Endothelial cell of umbilical vein (primary cell): ENCODE measurements at regions not wholly inside any gene's neighbourhood (a gene's known extent, or its start where the extent isn't known, plus 50 kb on each side); places are given as distances from the start of the nearest gene placed in this dataset.

Experiments used
- BruUV-seq: library from RNA; stranded (reverse); fragments of 400-500 nt; replicated peaks from 2 replicates; lab custom pipeline; 2021; lab: Mats Ljungman, UMichigan
- CTCF ChIA-PET: fragments of 300-600, 350-600 bp; sonication (Branson Sonifier 250); formaldehyde crosslinking; loops from one replicate; lab custom pipeline; 2021; ENCODE audit warnings: antibody characterized with exemption, inconsistent platforms; lab: Charles Lee
- POLR2A ChIA-PET: fragments of 300-600, 350-600 bp; sonication (Branson Sonifier 250); formaldehyde crosslinking; loops from one replicate; lab custom pipeline; 2021; ENCODE audit warnings: antibody characterized with exemption, inconsistent platforms; lab: Charles Lee
- DNase-seq: peaks from one replicate; pipeline ENCODE4 v3.0.0-alpha.2; 2011; ENCODE audit warnings: low read depth, low spot score
- FAIRE-seq: peaks from 2 replicates; lab custom pipeline; 2011; peaks lifted over from hg19 to GRCh38; lab: Jason Lieb, UNC
- H2AFZ ChIP-seq: 2 replicates; pipeline ENCODE4 v1.6.0; 2012; ENCODE audit warnings: low read depth, low read length, control low read depth, inconsistent platforms
- H3K27ac ChIP-seq: 2 replicates; pipeline ENCODE4 v1.5.1; 2011; ENCODE audit warnings: low read depth, mild to moderate bottlenecking, control low read depth, low read length, moderate library complexity; ENCODE audit not compliant: insufficient read depth
- H3K27me3 ChIP-seq, 2 experiments: 2 replicates each; pipeline versions ENCODE4 v1.6.0 to v1.6.1; 2011; ENCODE audit warnings: low read length in 2 of 2, mixed read lengths in 1 of 2; ENCODE audit not compliant: control insufficient read depth in 2 of 2, insufficient read depth in 2 of 2
- H3K36me3 ChIP-seq, 2 experiments: 2 replicates in 1 of 2; 3 replicates in 1 of 2; pipeline ENCODE4 v1.5.1; 2011; ENCODE audit warnings: low read length in 2 of 2, mild to moderate bottlenecking in 1 of 2, moderate library complexity in 1 of 2; ENCODE audit not compliant: control insufficient read depth in 2 of 2, insufficient read depth in 2 of 2; ENCODE audit errors: extremely low read depth in 1 of 2
- H3K4me1 ChIP-seq: 3 replicates; pipeline ENCODE4 v1.5.1; 2011; ENCODE audit warnings: mild to moderate bottlenecking, low read length; ENCODE audit not compliant: control insufficient read depth, insufficient read depth; ENCODE audit errors: extremely low read depth
- H3K4me2 ChIP-seq: 2 replicates; pipeline ENCODE4 v1.6.1; 2011; ENCODE audit warnings: low read length, control low read depth, mixed read lengths; ENCODE audit not compliant: insufficient read depth
- H3K4me3 ChIP-seq, 3 experiments: fragments of 200-600 bp in 1 of 3; sonication (generic), shearing (Covaris generic) in 1 of 3; replicated peaks in 1 of 3; 2 replicates each; pipeline ENCODE4 v1.5.1; 2011 to 2016; ENCODE audit warnings: control low read depth in 3 of 3, low read length in 3 of 3, mild to moderate bottlenecking in 2 of 3, inconsistent platforms in 1 of 3, low read depth in 1 of 3, moderate library complexity in 1 of 3; ENCODE audit not compliant: insufficient read depth in 1 of 3
- H3K79me2 ChIP-seq: 2 replicates; pipeline ENCODE4 v1.6.0; 2012; ENCODE audit warnings: low read length, inconsistent platforms; ENCODE audit not compliant: control insufficient read depth, insufficient read depth
- H3K9ac ChIP-seq: replicated peaks from 2 replicates; pipeline ENCODE3; 2011; ENCODE audit warnings: low read length, control low read depth; ENCODE audit not compliant: insufficient read depth; ENCODE audit errors: extremely low read depth
- H3K9me1 ChIP-seq: replicated peaks from 3 replicates; pipeline ENCODE4 v1.6.0; 2011; ENCODE audit warnings: mild to moderate bottlenecking, low read length; ENCODE audit not compliant: control insufficient read depth, insufficient read depth; ENCODE audit errors: extremely low read depth
- H3K9me3 ChIP-seq: replicated peaks from 2 replicates; pipeline ENCODE4 v1.5.1; 2012; ENCODE audit warnings: low read length, inconsistent platforms; ENCODE audit not compliant: control insufficient read depth, insufficient read depth
- H4K20me1 ChIP-seq: replicated peaks from 2 replicates; pipeline ENCODE3; 2011; ENCODE audit warnings: mild to moderate bottlenecking, low read length; ENCODE audit not compliant: control insufficient read depth, insufficient read depth; ENCODE audit errors: extremely low read depth
- EZH2 ChIP-seq: IDR thresholded peaks from 2 replicates; pipeline ENCODE4 v1.6.1; 2012; ENCODE audit warnings: borderline replicate concordance, low read depth, mild to moderate bottlenecking, moderate library complexity, low read length, inconsistent platforms; ENCODE audit not compliant: severe bottlenecking
- FOS ChIP-seq: IDR thresholded peaks from 2 replicates; pipeline ENCODE4 v1.6.1; 2011; ENCODE audit warnings: mild to moderate bottlenecking, low read length, moderate library complexity, borderline replicate concordance; ENCODE audit not compliant: insufficient read depth
- GATA2 ChIP-seq: IDR thresholded peaks from 2 replicates; pipeline ENCODE4 v1.7.0; 2011; ENCODE audit warnings: low read depth, mild to moderate bottlenecking, moderate library complexity, mixed read lengths, low read length; ENCODE audit not compliant: insufficient read length, insufficient read depth
- JUN ChIP-seq: IDR thresholded peaks from 2 replicates; pipeline ENCODE4 v1.6.1; 2011; ENCODE audit warnings: borderline replicate concordance, low read depth; ENCODE audit not compliant: insufficient read length, insufficient read depth
- MYC ChIP-seq: IDR thresholded peaks from one replicate; pipeline ENCODE4 v1.6.1; 2011; ENCODE audit warnings: mild to moderate bottlenecking, low read depth, low read length
- POLR2A ChIP-seq: IDR thresholded peaks from 2 replicates; pipeline ENCODE4 v1.6.1; 2012; ENCODE audit warnings: low read depth, mild to moderate bottlenecking, control low read depth, low read length
- POLR2AphosphoS5 ChIP-seq: IDR thresholded peaks from 2 replicates; pipeline ENCODE4 v1.6.1; 2012; ENCODE audit warnings: low read depth, mild to moderate bottlenecking, control low read depth, low read length, moderate library complexity; ENCODE audit not compliant: insufficient read depth
- dilution Hi-C: fragments of 300-500 bp; cut with MboI; formaldehyde crosslinking; loops from one replicate; pipeline ENCODE4 v1.15.0; 2019; ENCODE audit warnings: low sequenced_read_pairs; ENCODE audit not compliant: extremely low pct_ligation_motif_present
- intact Hi-C: fragments of 100-400 bp; cut with micrococcal nuclease; formaldehyde crosslinking; loops from one replicate; pipeline ENCODE4 v1.10.0; 2022
- TF ChIP-seq, protein P1 (sequence below): IDR thresholded peaks from 2 replicates; pipeline ENCODE4 v1.6.1; 2011; ENCODE audit not compliant: insufficient read depth, insufficient read length
- TF ChIP-seq, protein P2 (sequence below), 2 donors: IDR thresholded peaks; 1 replicate in 1 of 2; 2 replicates in 1 of 2; pipeline ENCODE4 v1.5.1; 2011; ENCODE audit warnings: low read length in 2 of 2, mild to moderate bottlenecking in 2 of 2, moderate library complexity in 2 of 2, control low read depth in 1 of 2, inconsistent platforms in 1 of 2, low read depth in 1 of 2; ENCODE audit not compliant: insufficient read depth in 1 of 2; ENCODE audit errors: extremely low read depth in 1 of 2

DNA sequence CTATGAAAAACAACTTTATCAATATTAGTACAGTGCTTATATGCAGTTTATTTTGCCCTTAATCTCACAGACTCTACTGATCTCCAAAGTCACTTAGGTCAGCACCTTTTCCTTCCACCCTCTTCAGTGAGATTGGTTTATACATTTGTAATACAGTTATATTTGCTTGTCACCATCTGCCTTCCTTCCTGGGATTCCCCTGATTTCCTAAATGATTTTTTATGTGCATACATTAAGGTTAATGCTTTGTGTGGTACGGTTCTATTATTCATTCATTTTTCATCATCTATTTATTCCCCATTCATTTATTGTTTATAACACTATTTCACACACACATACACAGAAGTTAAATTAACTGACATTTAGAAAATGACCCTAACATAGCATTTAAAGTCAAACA lies 419.8 kb upstream of the CDH11 start:
- no peak overlapping the region for H3K27ac ChIP-seq
- no peaks in the 10 kb centered on the region for H3K4me1 ChIP-seq
- ChIA-PET POLR2A (no interaction called here), CTCF (no interaction called here)
- DNase-seq (no peak), FAIRE-seq (no peak)
- intact Hi-C loops = no loop called here
- no peaks in the 10 kb centered on the region for H4K20me1 ChIP-seq
- dilution Hi-C loops = no loop called here
- TF ChIP-seq POLR2A (no peak), MYC (no peak), GATA2 (no peak), FOS (no peak)
- TF ChIP-seq, protein P1, sequence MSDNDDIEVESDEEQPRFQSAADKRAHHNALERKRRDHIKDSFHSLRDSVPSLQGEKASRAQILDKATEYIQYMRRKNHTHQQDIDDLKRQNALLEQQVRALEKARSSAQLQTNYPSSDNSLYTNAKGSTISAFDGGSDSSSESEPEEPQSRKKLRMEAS = no peak
- H3K27me3 ChIP-seq = no peaks in the 10 kb centered on the region
- no TSS peak for BruUV-seq
- H3K4me3 ChIP-seq = no peak overlapping the region
- H3K9me1 ChIP-seq = no peaks in the 10 kb centered on the region
- no peak overlapping the region for H3K9ac ChIP-seq
- H3K79me2 ChIP-seq = no peaks in the 10 kb centered on the region
- H2AFZ ChIP-seq = no peak overlapping the region
- no peaks in the 10 kb centered on the region for H3K9me3 ChIP-seq
- H3K4me2 ChIP-seq = no peak overlapping the region
- H3K36me3 ChIP-seq = no peaks in the 10 kb centered on the region

DNA sequence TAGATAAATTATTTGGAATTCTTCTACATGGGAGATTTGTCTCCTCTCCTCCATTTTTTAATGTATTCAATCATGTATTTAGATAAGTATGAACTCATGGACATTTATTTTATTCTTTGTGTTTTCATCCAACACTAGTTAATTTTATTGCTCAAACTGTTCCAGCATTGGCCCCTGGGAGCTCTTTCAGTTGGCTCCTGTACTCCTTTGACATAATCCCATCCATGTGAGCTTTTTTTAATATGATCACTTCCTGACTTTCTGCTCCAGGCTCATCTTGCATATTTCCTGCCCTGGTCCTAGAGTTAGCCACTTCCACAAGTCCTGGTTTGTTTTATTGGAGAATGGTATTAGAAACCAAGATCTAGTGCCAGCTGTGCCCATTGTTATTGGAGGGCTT lies 419.0 kb upstream of the CDH11 start:
- no TSS peak for BruUV-seq
- H3K27ac ChIP-seq = no peak overlapping the region
- TF ChIP-seq EZH2 = no peak
- no peak for TF ChIP-seq MYC
- no peak for TF ChIP-seq POLR2A
- TF ChIP-seq POLR2AphosphoS5 = no peak
- no peak for TF ChIP-seq GATA2
- TF ChIP-seq, protein P1 = no peak
- TF ChIP-seq JUN = no peak
- TF ChIP-seq, protein P2, sequence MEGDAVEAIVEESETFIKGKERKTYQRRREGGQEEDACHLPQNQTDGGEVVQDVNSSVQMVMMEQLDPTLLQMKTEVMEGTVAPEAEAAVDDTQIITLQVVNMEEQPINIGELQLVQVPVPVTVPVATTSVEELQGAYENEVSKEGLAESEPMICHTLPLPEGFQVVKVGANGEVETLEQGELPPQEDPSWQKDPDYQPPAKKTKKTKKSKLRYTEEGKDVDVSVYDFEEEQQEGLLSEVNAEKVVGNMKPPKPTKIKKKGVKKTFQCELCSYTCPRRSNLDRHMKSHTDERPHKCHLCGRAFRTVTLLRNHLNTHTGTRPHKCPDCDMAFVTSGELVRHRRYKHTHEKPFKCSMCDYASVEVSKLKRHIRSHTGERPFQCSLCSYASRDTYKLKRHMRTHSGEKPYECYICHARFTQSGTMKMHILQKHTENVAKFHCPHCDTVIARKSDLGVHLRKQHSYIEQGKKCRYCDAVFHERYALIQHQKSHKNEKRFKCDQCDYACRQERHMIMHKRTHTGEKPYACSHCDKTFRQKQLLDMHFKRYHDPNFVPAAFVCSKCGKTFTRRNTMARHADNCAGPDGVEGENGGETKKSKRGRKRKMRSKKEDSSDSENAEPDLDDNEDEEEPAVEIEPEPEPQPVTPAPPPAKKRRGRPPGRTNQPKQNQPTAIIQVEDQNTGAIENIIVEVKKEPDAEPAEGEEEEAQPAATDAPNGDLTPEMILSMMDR (IDR thresholded peaks at IDR 0.05; ENCODE audit: extremely low read depth in 1 of 2, insufficient read depth in 1 of 2, low read depth in 1 of 2, low read length in 2 of 2) = no peak
- TF ChIP-seq FOS = no peak
- H3K4me1 ChIP-seq = no peaks in the 10 kb centered on the region
- CTCF ChIA-PET = no interaction called here
- no peaks in the 10 kb centered on the region for H3K9me1 ChIP-seq
- intact Hi-C loops = no loop called here
- no peaks in the 10 kb centered on the region for H4K20me1 ChIP-seq
- DNase-seq (no peak), FAIRE-seq (no peak)
- H3K79me2 ChIP-seq = no peaks in the 10 kb centered on the region
- no peak overlapping the region for H3K4me3 ChIP-seq
- dilution Hi-C loops = no loop called here
- H3K4me2 ChIP-seq = no peak overlapping the region
- no peaks in the 10 kb centered on the region for H3K9me3 ChIP-seq
- no peaks in the 10 kb centered on the region for H3K36me3 ChIP-seq
- no peak overlapping the region for H2AFZ ChIP-seq
- no peaks in the 10 kb centered on the region for H3K27me3 ChIP-seq
- no peak overlapping the region for H3K9ac ChIP-seq
- POLR2A ChIA-PET = no interaction called here
